Transverse colon (tissue), 3 donors: ENCODE measurements at regions not wholly inside any gene's neighbourhood (a gene's known extent, or its start where the extent isn't known, plus 50 kb on each side); places are given as distances from the start of the nearest gene placed in this dataset.

Experiments used
- EP300 ChIP-seq: sonication (generic); formaldehyde crosslinking; IDR thresholded peaks from one replicate; pipeline ENCODE4 v1.6.1; 2017; ENCODE audit warnings: antibody characterized with exemption, low read depth
- TF ChIP-seq, protein P1 (sequence below), 5 experiments: fragments of 200-600 bp in 3 of 5; fragments of 450-650 bp in 2 of 5; sonication (generic) in 3 of 5; IDR thresholded peaks; 1 replicate in 2 of 5; 2 replicates in 3 of 5; pipeline ENCODE4 v1.5.1; 2016 to 2017; ENCODE audit warnings: antibody characterized with exemption in 5 of 5, inconsistent platforms in 3 of 5, mild to moderate bottlenecking in 2 of 5, moderate library complexity in 1 of 5

DNA sequence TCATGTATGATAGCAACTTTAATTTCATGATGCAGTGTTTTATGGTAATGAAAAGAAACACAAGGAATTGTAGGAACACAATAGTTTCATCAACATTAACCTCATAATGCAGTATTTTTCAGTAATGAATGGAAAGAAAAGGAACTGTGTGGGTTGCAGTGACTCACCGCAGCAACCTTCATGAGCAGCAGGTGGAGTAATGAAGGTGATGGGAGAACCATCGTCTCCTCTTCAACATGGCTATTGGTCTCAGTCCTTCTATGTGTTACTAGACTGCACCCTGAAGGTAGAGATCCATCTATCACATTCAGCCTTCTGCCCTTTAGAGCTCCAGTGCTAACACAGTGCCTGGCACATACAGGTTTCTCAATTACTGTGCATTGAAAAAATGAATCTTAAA is 58.0 kb downstream of the TMEM215 start:
- TF ChIP-seq, protein P1, sequence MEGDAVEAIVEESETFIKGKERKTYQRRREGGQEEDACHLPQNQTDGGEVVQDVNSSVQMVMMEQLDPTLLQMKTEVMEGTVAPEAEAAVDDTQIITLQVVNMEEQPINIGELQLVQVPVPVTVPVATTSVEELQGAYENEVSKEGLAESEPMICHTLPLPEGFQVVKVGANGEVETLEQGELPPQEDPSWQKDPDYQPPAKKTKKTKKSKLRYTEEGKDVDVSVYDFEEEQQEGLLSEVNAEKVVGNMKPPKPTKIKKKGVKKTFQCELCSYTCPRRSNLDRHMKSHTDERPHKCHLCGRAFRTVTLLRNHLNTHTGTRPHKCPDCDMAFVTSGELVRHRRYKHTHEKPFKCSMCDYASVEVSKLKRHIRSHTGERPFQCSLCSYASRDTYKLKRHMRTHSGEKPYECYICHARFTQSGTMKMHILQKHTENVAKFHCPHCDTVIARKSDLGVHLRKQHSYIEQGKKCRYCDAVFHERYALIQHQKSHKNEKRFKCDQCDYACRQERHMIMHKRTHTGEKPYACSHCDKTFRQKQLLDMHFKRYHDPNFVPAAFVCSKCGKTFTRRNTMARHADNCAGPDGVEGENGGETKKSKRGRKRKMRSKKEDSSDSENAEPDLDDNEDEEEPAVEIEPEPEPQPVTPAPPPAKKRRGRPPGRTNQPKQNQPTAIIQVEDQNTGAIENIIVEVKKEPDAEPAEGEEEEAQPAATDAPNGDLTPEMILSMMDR (IDR thresholded peaks at IDR 0.05) = no peak
- no peak for TF ChIP-seq EP300
